Caco-2 (cell line): ENCODE measurements at regions not wholly inside any gene's neighbourhood (a gene's known extent, or its start where the extent isn't known, plus 50 kb on each side); places are given as distances from the start of the nearest gene placed in this dataset.
"Not testable (repeated sequence)": the region's sequence is repeated elsewhere in the genome, so short reads cannot be mapped to it uniquely, and the experiment has no call there.

Source experiments
- BruUV-seq: library from RNA; stranded (reverse); fragments of 400-500 nt; replicated peaks from 2 replicates; lab custom pipeline; 2021; lab: Mats Ljungman, UMichigan
- CTCF ChIA-PET: fragments of 300-600 bp; sonication (Branson Sonifier 250); formaldehyde crosslinking; loops from one replicate; lab custom pipeline; 2022; ENCODE audit warnings: antibody characterized with exemption; lab: Charles Lee
- POLR2A ChIA-PET: fragments of 300-600 bp; sonication (Branson Sonifier 250); formaldehyde crosslinking; loops from one replicate; lab custom pipeline; 2022; ENCODE audit warnings: antibody characterized with exemption; lab: Charles Lee
- DNase-seq, 2 experiments: peaks; one replicate each; pipeline versions ENCODE4 v3.0.0 to v3.0.0-alpha.2; 2020 to 2022
- H3K27me3 ChIP-seq: replicated peaks from 2 replicates; pipeline ENCODE4 v1.6.0; 2011; ENCODE audit warnings: low read length; ENCODE audit not compliant: control insufficient read depth, insufficient read depth
- H3K36me3 ChIP-seq: 2 replicates; pipeline ENCODE4 v1.5.1; 2011; ENCODE audit warnings: low read length; ENCODE audit not compliant: control insufficient read depth, insufficient read depth
- H3K4me1 ChIP-seq: fragments of 250-450 bp; sonication (Bioruptor Pico); 2 replicates; pipeline ENCODE4 v1.5.1; 2020; ENCODE audit warnings: mild to moderate bottlenecking
- H3K4me3 ChIP-seq: 2 replicates; pipeline ENCODE4 v1.5.1; 2011; ENCODE audit warnings: low read depth, mild to moderate bottlenecking, control low read depth, low read length
- H3K9me3 ChIP-seq: fragments of 250-450 bp; sonication (Bioruptor Pico); 2 replicates; pipeline ENCODE4 v1.5.1; 2020; ENCODE audit warnings: mild to moderate bottlenecking, moderate library complexity
- H3K27ac Mint-ChIP-seq: one replicate; pipeline ENCODE4 v1.8.0; 2022; ENCODE audit warnings: mixed read lengths; ENCODE audit not compliant: unreplicated experiment
- H3K27me3 Mint-ChIP-seq: one replicate; pipeline ENCODE4 v1.8.0; 2022; ENCODE audit warnings: mixed read lengths; ENCODE audit not compliant: insufficient read depth, unreplicated experiment
- H3K36me3 Mint-ChIP-seq: one replicate; pipeline ENCODE4 v1.8.0; 2022; ENCODE audit warnings: mild to moderate bottlenecking, mixed read lengths; ENCODE audit not compliant: insufficient read depth, unreplicated experiment
- H3K4me1 Mint-ChIP-seq: one replicate; pipeline ENCODE4 v1.8.0; 2022; ENCODE audit warnings: low read depth, mixed read lengths; ENCODE audit not compliant: unreplicated experiment
- H3K4me3 Mint-ChIP-seq: one replicate; pipeline ENCODE4 v1.8.0; 2022; ENCODE audit warnings: mild to moderate bottlenecking, moderate library complexity, mixed read lengths; ENCODE audit not compliant: unreplicated experiment
- H3K9me3 Mint-ChIP-seq: one replicate; pipeline ENCODE4 v1.8.0; 2022; ENCODE audit warnings: mixed read lengths; ENCODE audit not compliant: unreplicated experiment
- intact Hi-C: fragments of 100-400 bp; cut with micrococcal nuclease; formaldehyde crosslinking; loops from one replicate; pipeline ENCODE4 v1.10.0; 2022; ENCODE audit not compliant: unreplicated experiment
- TF ChIP-seq, protein P1 (sequence below), 2 experiments: fragments of 200-600 bp in 1 of 2; IDR thresholded peaks; 1 replicate in 1 of 2; 2 replicates in 1 of 2; pipeline versions ENCODE4 v1.5.1 to v1.8.0; 2011 to 2022; ENCODE audit warnings: antibody characterized with exemption in 1 of 2, control low read depth in 1 of 2, inconsistent platforms in 1 of 2, low read depth in 1 of 2, low read length in 1 of 2, mild to moderate bottlenecking in 1 of 2, moderate library complexity in 1 of 2; ENCODE audit not compliant: insufficient read depth in 1 of 2, severe bottlenecking in 1 of 2, unreplicated experiment in 1 of 2

- CTCF ChIA-PET = no interaction called here
- TF ChIP-seq, protein P1, sequence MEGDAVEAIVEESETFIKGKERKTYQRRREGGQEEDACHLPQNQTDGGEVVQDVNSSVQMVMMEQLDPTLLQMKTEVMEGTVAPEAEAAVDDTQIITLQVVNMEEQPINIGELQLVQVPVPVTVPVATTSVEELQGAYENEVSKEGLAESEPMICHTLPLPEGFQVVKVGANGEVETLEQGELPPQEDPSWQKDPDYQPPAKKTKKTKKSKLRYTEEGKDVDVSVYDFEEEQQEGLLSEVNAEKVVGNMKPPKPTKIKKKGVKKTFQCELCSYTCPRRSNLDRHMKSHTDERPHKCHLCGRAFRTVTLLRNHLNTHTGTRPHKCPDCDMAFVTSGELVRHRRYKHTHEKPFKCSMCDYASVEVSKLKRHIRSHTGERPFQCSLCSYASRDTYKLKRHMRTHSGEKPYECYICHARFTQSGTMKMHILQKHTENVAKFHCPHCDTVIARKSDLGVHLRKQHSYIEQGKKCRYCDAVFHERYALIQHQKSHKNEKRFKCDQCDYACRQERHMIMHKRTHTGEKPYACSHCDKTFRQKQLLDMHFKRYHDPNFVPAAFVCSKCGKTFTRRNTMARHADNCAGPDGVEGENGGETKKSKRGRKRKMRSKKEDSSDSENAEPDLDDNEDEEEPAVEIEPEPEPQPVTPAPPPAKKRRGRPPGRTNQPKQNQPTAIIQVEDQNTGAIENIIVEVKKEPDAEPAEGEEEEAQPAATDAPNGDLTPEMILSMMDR (IDR thresholded peaks at IDR 0.05; ENCODE audit: insufficient read depth in 1 of 2, low read depth in 1 of 2, low read length in 1 of 2, severe bottlenecking in 1 of 2, unreplicated experiment in 1 of 2) = no peak
- BruUV-seq = no TSS peak
- H3K9me3 ChIP-seq = no peaks in the 10 kb centered on the region
- H3K4me3 Mint-ChIP-seq = no peak overlapping the region
- H3K36me3 ChIP-seq = no peaks in the 10 kb centered on the region
- no peak overlapping the region for H3K4me3 ChIP-seq
- POLR2A ChIA-PET = no interaction called here
- H3K27me3 Mint-ChIP-seq = no peaks in the 10 kb centered on the region
- intact Hi-C loops = no loop called here
- no peak for DNase-seq
- H3K36me3 Mint-ChIP-seq = no peaks in the 10 kb centered on the region
- H3K27ac Mint-ChIP-seq = no peak overlapping the region
- no peaks in the 10 kb centered on the region for H3K4me1 Mint-ChIP-seq
- H3K9me3 Mint-ChIP-seq = no peaks in the 10 kb centered on the region
- no peaks in the 10 kb centered on the region for H3K4me1 ChIP-seq
- H3K27me3 ChIP-seq = no peaks in the 10 kb centered on the region
Measured at GRCh38 chr6:65988006-65988405, 281.0 kb upstream of the EYS start.

- intact Hi-C loops = no loop called here
- Mint-ChIP-seq H3K27me3 (no peaks in the 10 kb centered on the region), H3K4me3 (no peak overlapping the region), H3K9me3 (no peaks in the 10 kb centered on the region), H3K27ac (no peak overlapping the region), H3K4me1 (no peaks in the 10 kb centered on the region), H3K36me3 (no peaks in the 10 kb centered on the region)
- no TSS peak for BruUV-seq
- TF ChIP-seq, protein P1 (IDR thresholded peaks at IDR 0.05; ENCODE audit: insufficient read depth in 1 of 2, low read depth in 1 of 2, low read length in 1 of 2, severe bottlenecking in 1 of 2, unreplicated experiment in 1 of 2) = no peak
- no peak for DNase-seq
- Histone ChIP-seq H3K4me3 (no peak overlapping the region), H3K36me3 (no peaks in the 10 kb centered on the region), H3K4me1 (no peaks in the 10 kb centered on the region), H3K27me3 (no peaks in the 10 kb centered on the region), H3K9me3 (no peaks in the 10 kb centered on the region)
- POLR2A ChIA-PET = no interaction called here
- CTCF ChIA-PET = no interaction called here
Measured at GRCh38 chr6:65984089-65984488, 277.1 kb upstream of the EYS start.

- Mint-ChIP-seq H3K9me3 (no peaks in the 10 kb centered on the region), H3K36me3 (no peaks in the 10 kb centered on the region), H3K27ac (no peak overlapping the region), H3K4me1 (no peaks in the 10 kb centered on the region), H3K27me3 (no peaks in the 10 kb centered on the region), H3K4me3 (no peak overlapping the region)
- no peaks in the 10 kb centered on the region for H3K9me3 ChIP-seq
- H3K4me3 ChIP-seq = no peak overlapping the region
- no peaks in the 10 kb centered on the region for H3K27me3 ChIP-seq
- no peak for DNase-seq
- no peaks in the 10 kb centered on the region for H3K4me1 ChIP-seq
- intact Hi-C loops = no loop called here
- ChIA-PET CTCF (no interaction called here), POLR2A (no interaction called here)
- TF ChIP-seq, protein P1 (IDR thresholded peaks at IDR 0.05; ENCODE audit: insufficient read depth in 1 of 2, low read depth in 1 of 2, low read length in 1 of 2, severe bottlenecking in 1 of 2, unreplicated experiment in 1 of 2) = no peak
- no TSS peak for BruUV-seq
- no peaks in the 10 kb centered on the region for H3K36me3 ChIP-seq
Measured at GRCh38 chr6:65979120-65979519, 272.1 kb upstream of the EYS start.

- DNase-seq, H3K4me3 ChIP-seq, POLR2A ChIA-PET, H3K4me1 Mint-ChIP-seq, H3K36me3 Mint-ChIP-seq, H3K27me3 Mint-ChIP-seq, H3K4me1 ChIP-seq, H3K36me3 ChIP-seq, H3K4me3 Mint-ChIP-seq, H3K27ac Mint-ChIP-seq, CTCF ChIA-PET, BruUV-seq, intact Hi-C loops, H3K9me3 Mint-ChIP-seq, H3K27me3 ChIP-seq, H3K9me3 ChIP-seq: not testable (repeated sequence)
Measured at GRCh38 chr6:65971252-65971651, 264.2 kb upstream of the EYS start.
